ENCODE measurements at regions not wholly inside any gene's neighbourhood (a gene's known extent, or its start where the extent isn't known, plus 50 kb on each side); places are given as distances from the start of the nearest gene placed in this dataset.

- H3K79me2 ChIP-seq (ENCODE audit: control insufficient read depth, insufficient read depth, low read length), result no peaks in the 10 kb centered on the region
- H3K27me3 ChIP-seq (ENCODE audit: control insufficient read depth, extremely low read depth, insufficient read depth, low read length), result no peaks in the 10 kb centered on the region
- H3K4me1 ChIP-seq (ENCODE audit: control insufficient read depth, extremely low read depth, insufficient read depth, low read length), result peaks cover 5% of the 10 kb centered on the region
- dilution Hi-C loops (cut with MboI; ENCODE audit: extremely low pct_ligation_motif_present, low sequenced_read_pairs), result no loop called here
- no peak overlapping the region for H3K27ac ChIP-seq (ENCODE audit: control insufficient read depth, insufficient read depth, low read length)
- FAIRE-seq, result no peak
- no peaks in the 10 kb centered on the region for H3K9me3 ChIP-seq (ENCODE audit: control insufficient read depth, low read depth, low read length)
- no peaks in the 10 kb centered on the region for H3K36me3 ChIP-seq (ENCODE audit: control insufficient read depth in 2 of 2, extremely low read depth in 1 of 2, insufficient read depth in 2 of 2, low read length in 2 of 2)
- no peak for DNase-seq (ENCODE audit: low read depth, low spot score)
- no peak overlapping the region for H2AFZ ChIP-seq (ENCODE audit: control insufficient read depth, low read length)
- H3K9ac ChIP-seq (ENCODE audit: control insufficient read depth, extremely low read depth, insufficient read depth, low read length), result no peak overlapping the region
- no peak overlapping the region for H3K4me3 ChIP-seq (ENCODE audit: control insufficient read depth in 2 of 3, extremely low read depth in 1 of 3, insufficient read depth in 2 of 3, low read depth in 1 of 3, low read length in 3 of 3)
- H3K4me2 ChIP-seq (ENCODE audit: control insufficient read depth, extremely low read depth, insufficient read depth, low read depth, low read length), result no peak overlapping the region
- no peaks in the 10 kb centered on the region for H4K20me1 ChIP-seq (ENCODE audit: control insufficient read depth, extremely low read depth, insufficient read depth, low read length)
- no peak for TF ChIP-seq EZH2 (IDR thresholded peaks at IDR 0.05; ENCODE audit: low read length)
- TF ChIP-seq, protein P1, sequence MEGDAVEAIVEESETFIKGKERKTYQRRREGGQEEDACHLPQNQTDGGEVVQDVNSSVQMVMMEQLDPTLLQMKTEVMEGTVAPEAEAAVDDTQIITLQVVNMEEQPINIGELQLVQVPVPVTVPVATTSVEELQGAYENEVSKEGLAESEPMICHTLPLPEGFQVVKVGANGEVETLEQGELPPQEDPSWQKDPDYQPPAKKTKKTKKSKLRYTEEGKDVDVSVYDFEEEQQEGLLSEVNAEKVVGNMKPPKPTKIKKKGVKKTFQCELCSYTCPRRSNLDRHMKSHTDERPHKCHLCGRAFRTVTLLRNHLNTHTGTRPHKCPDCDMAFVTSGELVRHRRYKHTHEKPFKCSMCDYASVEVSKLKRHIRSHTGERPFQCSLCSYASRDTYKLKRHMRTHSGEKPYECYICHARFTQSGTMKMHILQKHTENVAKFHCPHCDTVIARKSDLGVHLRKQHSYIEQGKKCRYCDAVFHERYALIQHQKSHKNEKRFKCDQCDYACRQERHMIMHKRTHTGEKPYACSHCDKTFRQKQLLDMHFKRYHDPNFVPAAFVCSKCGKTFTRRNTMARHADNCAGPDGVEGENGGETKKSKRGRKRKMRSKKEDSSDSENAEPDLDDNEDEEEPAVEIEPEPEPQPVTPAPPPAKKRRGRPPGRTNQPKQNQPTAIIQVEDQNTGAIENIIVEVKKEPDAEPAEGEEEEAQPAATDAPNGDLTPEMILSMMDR (optimal IDR thresholded peaks at IDR 0.05 in 1 of 3, IDR thresholded peaks at IDR 0.05 in 1 of 3, conservative IDR thresholded peaks at IDR 0.05 in 1 of 3; ENCODE audit: extremely low read depth in 1 of 3, insufficient read depth in 2 of 3, low read length in 3 of 3), result no peak
- no peaks in the 10 kb centered on the region for H3K9me1 ChIP-seq (ENCODE audit: control insufficient read depth, extremely low read depth, insufficient read depth, low read length)
These were observed 117.9 kb upstream of the MED14 start for GRCh38 chrX:40853004-40853815.

GRCh38 chrX:40853816-40854123 is 118.4 kb upstream of the MED14 start:
- no peak overlapping the region for H3K4me2 ChIP-seq (ENCODE audit: control insufficient read depth, extremely low read depth, insufficient read depth, low read depth, low read length)
- no peak overlapping the region for H2AFZ ChIP-seq (ENCODE audit: control insufficient read depth, low read length)
- DNase-seq (ENCODE audit: low read depth, low spot score) (no peak), FAIRE-seq (no peak)
- H3K36me3 ChIP-seq (ENCODE audit: control insufficient read depth in 2 of 2, extremely low read depth in 1 of 2, insufficient read depth in 2 of 2, low read length in 2 of 2), result no peaks in the 10 kb centered on the region
- H3K4me1 ChIP-seq (ENCODE audit: control insufficient read depth, extremely low read depth, insufficient read depth, low read length), result peaks cover 5% of the 10 kb centered on the region
- no peak overlapping the region for H3K4me3 ChIP-seq (ENCODE audit: control insufficient read depth in 2 of 3, extremely low read depth in 1 of 3, insufficient read depth in 2 of 3, low read depth in 1 of 3, low read length in 3 of 3)
- no peaks in the 10 kb centered on the region for H4K20me1 ChIP-seq (ENCODE audit: control insufficient read depth, extremely low read depth, insufficient read depth, low read length)
- no peaks in the 10 kb centered on the region for H3K27me3 ChIP-seq (ENCODE audit: control insufficient read depth, extremely low read depth, insufficient read depth, low read length)
- no peak for TF ChIP-seq EZH2 (IDR thresholded peaks at IDR 0.05; ENCODE audit: low read length)
- H3K9me1 ChIP-seq (ENCODE audit: control insufficient read depth, extremely low read depth, insufficient read depth, low read length), result no peaks in the 10 kb centered on the region
- no peak overlapping the region for H3K27ac ChIP-seq (ENCODE audit: control insufficient read depth, insufficient read depth, low read length)
- H3K9me3 ChIP-seq (ENCODE audit: control insufficient read depth, low read depth, low read length), result no peaks in the 10 kb centered on the region
- dilution Hi-C loops (cut with MboI; ENCODE audit: extremely low pct_ligation_motif_present, low sequenced_read_pairs), result no loop called here
- no peak overlapping the region for H3K9ac ChIP-seq (ENCODE audit: control insufficient read depth, extremely low read depth, insufficient read depth, low read length)
- H3K79me2 ChIP-seq (ENCODE audit: control insufficient read depth, insufficient read depth, low read length), result no peaks in the 10 kb centered on the region

DNA sequence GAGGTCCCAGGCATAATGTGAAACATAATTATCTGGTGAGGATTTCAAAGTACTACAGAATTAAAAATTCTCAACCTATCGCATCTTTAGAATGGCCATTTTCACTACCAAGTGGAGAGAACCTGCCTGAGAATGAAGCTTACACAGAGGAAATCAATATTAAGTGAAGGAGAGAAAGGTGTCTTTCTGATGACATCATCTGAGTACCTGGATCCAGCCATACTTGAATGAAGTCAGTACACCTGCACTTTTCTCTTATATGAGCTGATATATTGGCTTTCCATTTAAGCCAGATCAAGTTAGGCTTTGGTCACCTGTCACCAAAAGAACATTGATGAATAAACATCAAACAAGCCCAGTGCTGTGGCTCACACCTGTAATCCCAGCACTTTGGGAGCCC is 118.9 kb upstream of the MED14 start:
- Histone ChIP-seq H3K36me3 (ENCODE audit: control insufficient read depth in 2 of 2, extremely low read depth in 1 of 2, insufficient read depth in 2 of 2, low read length in 2 of 2) (no peaks in the 10 kb centered on the region), H3K4me3 (ENCODE audit: control insufficient read depth in 2 of 3, extremely low read depth in 1 of 3, insufficient read depth in 2 of 3, low read depth in 1 of 3, low read length in 3 of 3) (no peak overlapping the region), H4K20me1 (ENCODE audit: control insufficient read depth, extremely low read depth, insufficient read depth, low read length) (no peaks in the 10 kb centered on the region), H3K9ac (ENCODE audit: control insufficient read depth, extremely low read depth, insufficient read depth, low read length) (no peak overlapping the region), H3K9me3 (ENCODE audit: control insufficient read depth, low read depth, low read length) (no peaks in the 10 kb centered on the region), H2AFZ (ENCODE audit: control insufficient read depth, low read length) (no peak overlapping the region), H3K27me3 (ENCODE audit: control insufficient read depth, extremely low read depth, insufficient read depth, low read length) (no peaks in the 10 kb centered on the region), H3K9me1 (ENCODE audit: control insufficient read depth, extremely low read depth, insufficient read depth, low read length) (no peaks in the 10 kb centered on the region), H3K4me1 (ENCODE audit: control insufficient read depth, extremely low read depth, insufficient read depth, low read length) (peaks cover 5% of the 10 kb centered on the region), H3K27ac (ENCODE audit: control insufficient read depth, insufficient read depth, low read length) (no peak overlapping the region), H3K79me2 (ENCODE audit: control insufficient read depth, insufficient read depth, low read length) (no peaks in the 10 kb centered on the region), H3K4me2 (ENCODE audit: control insufficient read depth, extremely low read depth, insufficient read depth, low read depth, low read length) (no peak overlapping the region)
- TF ChIP-seq, protein P1 (optimal IDR thresholded peaks at IDR 0.05 in 1 of 3, IDR thresholded peaks at IDR 0.05 in 1 of 3, conservative IDR thresholded peaks at IDR 0.05 in 1 of 3; ENCODE audit: extremely low read depth in 1 of 3, insufficient read depth in 2 of 3, low read length in 3 of 3), result no peak
- TF ChIP-seq EZH2 (IDR thresholded peaks at IDR 0.05; ENCODE audit: low read length), result no peak
- no peak for FAIRE-seq
- DNase-seq (ENCODE audit: low read depth, low spot score), result no peak
- dilution Hi-C loops (cut with MboI; ENCODE audit: extremely low pct_ligation_motif_present, low sequenced_read_pairs), result no loop called here

All from keratinocyte (primary cell).